GM12872 (cell line): ENCODE measurements at regions not wholly inside any gene's neighbourhood (a gene's known extent, or its start where the extent isn't known, plus 50 kb on each side); places are given as distances from the start of the nearest gene placed in this dataset.

Experiments
- TF ChIP-seq, protein P1 (sequence below): IDR thresholded peaks from 3 replicates; pipeline ENCODE4 v1.5.1; 2011; ENCODE audit warnings: low read depth, mild to moderate bottlenecking, low read length, moderate library complexity; ENCODE audit not compliant: insufficient read depth

DNA sequence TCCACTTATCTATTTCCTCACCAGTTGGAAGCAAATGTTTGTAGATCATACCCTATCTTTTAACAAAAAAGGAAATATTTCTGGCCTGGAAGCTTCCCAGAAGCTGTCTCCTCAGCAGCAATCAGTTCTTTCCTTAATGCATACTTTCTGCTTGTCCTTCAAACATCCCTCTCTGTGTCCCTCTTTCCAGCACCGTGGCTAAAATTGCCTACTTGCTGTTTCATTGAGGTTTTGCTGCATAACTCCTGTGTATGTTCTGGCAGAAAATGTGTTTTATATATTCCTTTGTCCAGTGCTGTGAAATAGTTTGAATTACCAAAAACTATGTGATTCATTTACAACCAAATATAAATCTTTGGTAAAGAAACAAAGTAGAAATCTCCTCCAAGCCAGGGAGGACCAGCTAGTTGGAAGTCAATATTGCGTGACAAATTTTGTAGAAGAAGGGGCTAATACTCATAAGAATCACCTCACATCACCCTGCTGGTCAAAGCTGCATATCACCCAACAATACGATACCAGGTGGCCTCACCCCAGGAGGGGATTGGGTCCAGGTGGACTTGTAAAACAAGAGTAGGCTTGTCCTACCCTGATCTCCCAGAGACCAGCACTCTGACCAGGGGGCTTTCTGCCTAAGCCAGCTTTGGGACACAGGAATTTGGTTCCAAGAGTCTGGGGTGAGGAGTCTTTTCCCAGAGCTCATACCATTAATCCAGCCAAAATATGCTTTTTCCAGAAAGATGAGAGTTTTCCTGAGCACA, 198.4 kb upstream of the SNX2 start:
- TF ChIP-seq, protein P1, sequence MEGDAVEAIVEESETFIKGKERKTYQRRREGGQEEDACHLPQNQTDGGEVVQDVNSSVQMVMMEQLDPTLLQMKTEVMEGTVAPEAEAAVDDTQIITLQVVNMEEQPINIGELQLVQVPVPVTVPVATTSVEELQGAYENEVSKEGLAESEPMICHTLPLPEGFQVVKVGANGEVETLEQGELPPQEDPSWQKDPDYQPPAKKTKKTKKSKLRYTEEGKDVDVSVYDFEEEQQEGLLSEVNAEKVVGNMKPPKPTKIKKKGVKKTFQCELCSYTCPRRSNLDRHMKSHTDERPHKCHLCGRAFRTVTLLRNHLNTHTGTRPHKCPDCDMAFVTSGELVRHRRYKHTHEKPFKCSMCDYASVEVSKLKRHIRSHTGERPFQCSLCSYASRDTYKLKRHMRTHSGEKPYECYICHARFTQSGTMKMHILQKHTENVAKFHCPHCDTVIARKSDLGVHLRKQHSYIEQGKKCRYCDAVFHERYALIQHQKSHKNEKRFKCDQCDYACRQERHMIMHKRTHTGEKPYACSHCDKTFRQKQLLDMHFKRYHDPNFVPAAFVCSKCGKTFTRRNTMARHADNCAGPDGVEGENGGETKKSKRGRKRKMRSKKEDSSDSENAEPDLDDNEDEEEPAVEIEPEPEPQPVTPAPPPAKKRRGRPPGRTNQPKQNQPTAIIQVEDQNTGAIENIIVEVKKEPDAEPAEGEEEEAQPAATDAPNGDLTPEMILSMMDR = no peak

DNA sequence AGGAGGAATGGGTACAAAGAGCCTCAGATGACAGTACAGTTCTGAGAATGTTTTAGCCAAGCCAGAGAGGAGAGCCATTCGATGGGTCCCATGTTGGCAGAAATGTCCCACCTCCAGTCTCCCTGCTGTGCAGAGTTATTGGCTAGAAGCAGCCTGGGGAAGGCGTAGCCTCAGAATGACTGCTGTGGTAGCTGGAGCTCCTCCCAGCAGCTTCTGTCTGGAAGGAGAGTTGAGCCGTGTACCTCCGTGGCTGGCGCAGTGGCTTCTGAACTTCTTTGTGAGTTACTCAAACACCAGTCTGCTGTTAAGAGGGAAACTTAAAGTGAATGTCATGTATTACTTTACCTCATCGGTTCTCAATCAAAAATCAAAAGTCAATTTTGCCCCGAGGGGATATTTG, 193.3 kb upstream of the SNX2 start:
- TF ChIP-seq, protein P1 = no peak

DNA sequence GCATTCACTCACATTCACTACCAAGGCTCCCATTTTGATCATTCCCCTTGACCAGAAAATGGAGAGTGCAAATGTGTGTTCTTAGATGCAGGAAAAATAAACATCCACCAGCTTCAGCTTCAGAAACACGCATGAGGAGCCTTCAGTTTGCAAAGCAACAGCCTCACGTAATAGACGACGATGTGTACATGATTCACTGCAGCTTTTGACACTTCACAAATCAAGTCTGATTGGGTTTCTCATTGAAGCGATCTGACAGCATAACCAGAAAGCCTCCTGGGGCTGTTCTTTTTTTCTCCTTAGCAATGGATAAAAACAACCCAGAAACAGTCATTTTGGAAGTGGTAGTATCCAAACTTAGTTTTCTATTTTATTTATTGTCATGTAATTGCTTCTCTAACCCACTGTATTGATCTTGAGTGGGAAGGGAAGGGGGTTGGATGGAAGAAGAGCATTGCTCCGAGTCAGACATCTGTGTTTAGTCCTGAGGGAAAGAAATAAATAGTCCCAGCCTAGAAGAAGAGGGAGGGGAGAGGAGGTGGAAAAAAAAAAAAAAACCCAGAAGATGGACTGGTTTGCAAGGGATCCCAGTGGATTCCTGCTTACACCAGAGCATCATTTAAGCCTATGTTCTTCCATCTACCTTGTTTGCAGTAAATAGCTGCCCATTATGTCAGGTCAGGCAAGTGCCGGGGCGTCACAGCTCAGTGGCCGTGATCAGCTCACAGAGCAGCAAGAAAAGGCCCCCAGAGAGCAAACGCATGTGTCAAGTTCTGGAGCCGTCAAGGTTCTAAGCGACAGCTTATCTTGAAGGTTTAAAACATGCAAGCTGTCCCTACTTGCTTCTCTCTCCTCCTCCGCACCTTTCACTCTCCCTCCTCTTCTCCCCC, 190.2 kb upstream of the SNX2 start:
- TF ChIP-seq, protein P1 = no peak

DNA sequence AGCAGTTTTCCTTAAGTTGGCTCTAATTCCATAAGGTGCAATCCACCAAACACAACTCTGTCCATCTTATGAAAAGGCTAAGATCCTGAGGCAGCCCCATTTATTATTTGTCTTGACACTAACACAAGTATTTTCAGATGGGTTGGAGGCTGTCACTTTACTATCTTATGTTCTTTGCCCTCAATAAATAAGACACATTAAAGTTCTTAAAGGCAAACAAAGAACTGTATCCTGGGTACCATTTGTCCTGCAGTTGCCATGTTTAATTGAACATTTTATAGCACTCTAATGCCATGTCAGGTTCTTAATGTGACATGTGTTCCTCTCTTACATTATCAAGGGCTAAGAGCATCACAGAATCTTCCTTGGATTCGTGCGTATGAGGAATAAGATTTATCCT, 189.5 kb upstream of the SNX2 start:
- TF ChIP-seq, protein P1 = no peak

DNA sequence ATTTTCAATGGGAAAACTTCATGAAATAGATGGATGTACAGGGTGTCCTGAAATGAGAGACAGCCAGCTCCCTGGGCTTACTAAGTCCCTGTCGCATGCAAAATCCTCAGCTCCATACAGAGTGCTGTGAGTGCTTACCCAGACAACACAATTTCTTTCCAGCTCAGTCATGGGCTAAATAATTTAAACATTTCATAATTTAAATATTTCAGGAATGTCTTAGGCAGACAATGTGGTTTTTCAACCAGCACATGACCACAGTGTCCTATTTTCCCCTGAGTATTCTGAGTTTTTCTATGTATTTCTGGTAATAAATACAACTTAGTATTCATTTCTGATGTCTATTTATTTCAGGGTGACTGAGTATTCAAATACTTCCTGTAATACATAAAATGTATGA, 188.5 kb upstream of the SNX2 start:
- TF ChIP-seq, protein P1 = no peak

DNA sequence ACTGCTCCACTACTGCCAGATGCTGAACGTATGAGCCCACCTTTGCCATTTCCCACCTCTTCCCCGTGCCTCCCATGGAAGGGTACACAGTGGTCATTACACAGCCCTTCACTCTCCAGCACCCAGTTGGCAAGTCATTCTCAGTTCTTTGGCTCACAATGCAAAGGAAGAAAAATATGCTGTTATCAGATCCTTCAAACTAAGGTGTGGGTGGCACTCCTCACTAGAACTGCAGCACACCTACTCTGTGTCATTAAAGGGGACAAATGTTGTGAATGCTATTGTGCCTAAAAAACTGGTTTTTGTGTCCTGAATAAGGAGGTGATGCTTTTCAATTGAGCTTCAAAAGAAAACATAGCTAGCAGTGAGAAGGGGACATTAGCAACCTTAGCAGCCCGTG, 183.1 kb upstream of the SNX2 start:
- TF ChIP-seq, protein P1 = no peak

DNA sequence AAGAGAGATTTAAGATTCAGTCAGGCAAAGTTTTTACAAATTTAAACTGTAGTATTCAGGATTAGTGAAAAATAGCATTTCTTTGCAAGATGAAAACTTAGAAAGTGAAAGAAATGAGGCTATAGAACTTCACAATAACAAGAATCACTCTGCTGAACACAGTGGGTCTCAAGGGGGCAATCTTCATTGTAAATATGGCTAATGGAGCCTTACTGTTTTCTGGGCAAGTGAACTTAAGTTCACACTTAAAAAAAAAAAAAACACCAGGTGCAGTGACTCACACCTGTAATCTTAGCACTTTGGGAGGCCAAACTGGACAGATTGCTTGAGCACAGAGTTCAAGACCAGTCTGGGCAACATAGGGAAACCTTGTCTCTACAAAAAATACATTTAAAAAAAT, 175.9 kb upstream of the SNX2 start:
- TF ChIP-seq, protein P1 = no peak
